ENCODE measurements at regions not wholly inside any gene's neighbourhood (a gene's known extent, or its start where the extent isn't known, plus 50 kb on each side); places are given as distances from the start of the nearest gene placed in this dataset.

DNA sequence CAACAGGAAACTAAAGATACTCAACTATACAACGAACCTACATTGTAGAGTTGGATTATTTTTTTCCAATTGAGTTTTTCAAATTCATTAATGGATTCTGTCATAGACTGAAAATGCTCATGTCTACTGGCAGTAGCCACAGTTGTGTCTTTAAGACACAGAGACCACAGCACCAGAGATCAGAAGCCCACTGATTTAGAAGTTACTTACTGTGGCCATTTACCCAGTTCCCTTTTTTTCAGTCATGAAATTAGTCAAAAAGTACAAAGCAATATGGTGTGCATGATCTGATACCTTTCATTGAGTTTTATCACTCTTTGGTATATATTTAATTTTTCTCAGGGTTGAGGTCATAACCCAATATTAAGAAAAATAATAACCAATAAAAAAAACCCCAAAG, 1640.2 kb upstream of the WWC1 start:
- TF ChIP-seq POLR2AphosphoS5 (IDR thresholded peaks at IDR 0.05; ENCODE audit: borderline replicate concordance, low read depth, low read length) (no peak), EZH2 (IDR thresholded peaks at IDR 0.05) (no peak), FOXP2 (optimal IDR thresholded peaks at IDR 0.05; ENCODE audit: control extremely low read depth, extremely low read length, insufficient read depth) (no peak)
